ENCODE measurements at regions not wholly inside any gene's neighbourhood (a gene's known extent, or its start where the extent isn't known, plus 50 kb on each side); places are given as distances from the start of the nearest gene placed in this dataset.

DNA sequence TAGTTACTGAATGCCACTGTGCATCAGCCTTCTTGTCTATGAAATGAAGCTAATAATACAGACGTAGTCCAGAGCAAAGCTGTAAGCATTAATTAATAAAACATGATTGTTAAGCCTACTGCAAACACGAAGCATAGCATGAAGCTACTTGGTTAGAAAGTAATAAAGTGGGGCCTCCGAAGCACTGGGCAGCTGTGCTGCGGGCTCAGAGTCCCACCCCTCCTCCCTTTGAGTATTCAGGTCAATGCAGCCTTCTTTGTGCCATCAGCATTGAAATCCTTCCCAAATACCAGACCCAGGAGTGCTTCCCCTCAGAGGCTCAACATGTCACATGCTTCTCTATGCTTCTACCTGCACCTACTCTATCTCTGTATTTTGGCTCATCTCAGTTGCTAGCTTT, 1112.6 kb downstream of the IGSF11 start:
- Histone ChIP-seq H3K9me3 (ENCODE audit: control insufficient read depth in 1 of 2, low read length in 2 of 2) (no peaks in the 10 kb centered on the region), H3K36me3 (ENCODE audit: control insufficient read depth in 1 of 2, insufficient read depth in 2 of 2, low read length in 2 of 2) (no peaks in the 10 kb centered on the region), H3K27ac (ENCODE audit: low read depth, low read length) (no peak overlapping the region), H3K27me3 (ENCODE audit: control insufficient read depth in 1 of 2, insufficient read depth in 2 of 2, low read length in 2 of 2) (no peaks in the 10 kb centered on the region), H3K9ac (ENCODE audit: low read depth in 1 of 2, low read length in 2 of 2) (no peak overlapping the region), H3K4me3 (ENCODE audit: low read depth in 1 of 2, low read length in 2 of 2) (no peak overlapping the region), H3K4me1 (ENCODE audit: control insufficient read depth in 1 of 2, insufficient read depth in 2 of 2, low read length in 2 of 2) (no peaks in the 10 kb centered on the region)

DNA sequence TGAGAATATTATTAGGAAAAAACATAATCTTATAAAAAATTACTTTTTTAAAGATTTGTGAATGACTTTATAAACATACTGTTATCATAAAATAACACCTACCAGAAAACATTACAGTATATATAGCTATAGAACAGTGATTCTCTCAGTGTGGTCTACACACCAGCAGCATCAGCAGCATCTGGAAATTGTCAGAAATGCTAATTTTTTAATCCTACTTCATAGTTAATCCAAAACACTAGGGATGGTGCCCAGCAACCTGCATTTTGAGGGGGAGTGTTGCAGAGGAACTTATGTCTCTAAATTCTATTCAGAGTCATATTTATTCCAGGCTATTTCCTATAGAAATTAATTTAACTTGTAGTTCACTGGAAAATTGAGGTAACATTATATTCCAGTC, 1107.8 kb downstream of the IGSF11 start:
- H3K9ac ChIP-seq (ENCODE audit: low read depth in 1 of 2, low read length in 2 of 2) = no peak overlapping the region
- H3K9me3 ChIP-seq (ENCODE audit: control insufficient read depth in 1 of 2, low read length in 2 of 2) = no peaks in the 10 kb centered on the region
- H3K27ac ChIP-seq (ENCODE audit: low read depth, low read length) = no peak overlapping the region
- no peaks in the 10 kb centered on the region for H3K27me3 ChIP-seq (ENCODE audit: control insufficient read depth in 1 of 2, insufficient read depth in 2 of 2, low read length in 2 of 2)
- no peak overlapping the region for H3K4me3 ChIP-seq (ENCODE audit: low read depth in 1 of 2, low read length in 2 of 2)
- H3K36me3 ChIP-seq (ENCODE audit: control insufficient read depth in 1 of 2, insufficient read depth in 2 of 2, low read length in 2 of 2) = no peaks in the 10 kb centered on the region
- no peaks in the 10 kb centered on the region for H3K4me1 ChIP-seq (ENCODE audit: control insufficient read depth in 1 of 2, insufficient read depth in 2 of 2, low read length in 2 of 2)

- Histone ChIP-seq H3K4me1 (ENCODE audit: control insufficient read depth in 1 of 2, insufficient read depth in 2 of 2, low read length in 2 of 2) (no peaks in the 10 kb centered on the region), H3K36me3 (ENCODE audit: control insufficient read depth in 1 of 2, insufficient read depth in 2 of 2, low read length in 2 of 2) (no peaks in the 10 kb centered on the region), H3K27me3 (ENCODE audit: control insufficient read depth in 1 of 2, insufficient read depth in 2 of 2, low read length in 2 of 2) (no peaks in the 10 kb centered on the region), H3K9me3 (ENCODE audit: control insufficient read depth in 1 of 2, low read length in 2 of 2) (no peaks in the 10 kb centered on the region), H3K9ac (ENCODE audit: low read depth in 1 of 2, low read length in 2 of 2) (no peak overlapping the region), H3K27ac (ENCODE audit: low read depth, low read length) (no peak overlapping the region), H3K4me3 (ENCODE audit: low read depth in 1 of 2, low read length in 2 of 2) (no peak overlapping the region)
These were observed 1106.8 kb downstream of the IGSF11 start for GRCh38 chr3:117927825-117928224.

GRCh38 chr3:117928836-117929235, 1105.8 kb downstream of the IGSF11 start:
- no peak overlapping the region for H3K9ac ChIP-seq (ENCODE audit: low read depth in 1 of 2, low read length in 2 of 2)
- no peaks in the 10 kb centered on the region for H3K4me1 ChIP-seq (ENCODE audit: control insufficient read depth in 1 of 2, insufficient read depth in 2 of 2, low read length in 2 of 2)
- H3K36me3 ChIP-seq (ENCODE audit: control insufficient read depth in 1 of 2, insufficient read depth in 2 of 2, low read length in 2 of 2) = no peaks in the 10 kb centered on the region
- no peak overlapping the region for H3K27ac ChIP-seq (ENCODE audit: low read depth, low read length)
- no peaks in the 10 kb centered on the region for H3K9me3 ChIP-seq (ENCODE audit: control insufficient read depth in 1 of 2, low read length in 2 of 2)
- H3K27me3 ChIP-seq (ENCODE audit: control insufficient read depth in 1 of 2, insufficient read depth in 2 of 2, low read length in 2 of 2) = no peaks in the 10 kb centered on the region
- H3K4me3 ChIP-seq (ENCODE audit: low read depth in 1 of 2, low read length in 2 of 2) = no peak overlapping the region

DNA sequence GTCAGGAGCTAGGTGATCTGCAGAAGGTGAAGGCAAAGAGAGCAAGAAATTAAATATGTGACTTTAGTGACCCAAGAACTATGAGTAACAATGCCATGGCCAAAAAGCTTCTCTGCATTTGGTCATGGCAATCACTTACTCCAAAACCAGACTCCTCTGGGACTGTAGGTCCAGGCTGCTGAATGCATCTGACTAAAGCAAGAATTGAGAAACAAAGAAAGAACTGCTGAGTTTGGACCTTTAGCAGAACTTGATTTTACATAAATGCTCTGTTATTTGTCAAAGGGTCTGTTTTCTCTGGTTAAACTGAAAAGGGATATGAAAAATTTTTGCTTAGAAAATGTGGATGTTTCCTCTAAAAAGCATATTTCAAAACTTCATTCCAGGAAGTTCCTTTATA, 1102.2 kb downstream of the IGSF11 start:
- H3K9ac ChIP-seq (ENCODE audit: low read depth in 1 of 2, low read length in 2 of 2) = no peak overlapping the region
- H3K27me3 ChIP-seq (ENCODE audit: control insufficient read depth in 1 of 2, insufficient read depth in 2 of 2, low read length in 2 of 2) = no peaks in the 10 kb centered on the region
- H3K9me3 ChIP-seq (ENCODE audit: control insufficient read depth in 1 of 2, low read length in 2 of 2) = no peaks in the 10 kb centered on the region
- no peak overlapping the region for H3K27ac ChIP-seq (ENCODE audit: low read depth, low read length)
- no peaks in the 10 kb centered on the region for H3K4me1 ChIP-seq (ENCODE audit: control insufficient read depth in 1 of 2, insufficient read depth in 2 of 2, low read length in 2 of 2)
- H3K36me3 ChIP-seq (ENCODE audit: control insufficient read depth in 1 of 2, insufficient read depth in 2 of 2, low read length in 2 of 2) = no peaks in the 10 kb centered on the region
- H3K4me3 ChIP-seq (ENCODE audit: low read depth in 1 of 2, low read length in 2 of 2) = no peak overlapping the region

DNA sequence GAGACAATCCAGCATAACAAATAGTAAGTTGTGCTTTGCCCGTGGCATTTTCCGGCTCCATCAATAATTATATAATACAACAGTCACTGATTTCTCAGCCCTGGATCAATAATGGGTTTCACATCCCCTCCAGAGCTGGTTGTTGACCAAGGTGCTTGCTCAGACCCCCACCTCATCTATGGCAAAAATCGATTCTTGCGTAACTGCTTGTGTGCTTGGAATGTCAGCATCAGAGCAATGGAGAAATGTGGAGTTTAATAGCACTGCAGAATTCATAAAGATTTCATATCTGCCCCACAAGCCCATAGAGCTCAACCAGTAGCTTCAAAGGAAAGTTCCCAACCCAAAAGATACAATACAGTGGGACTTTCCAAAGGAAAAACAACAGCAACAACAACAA, 1098.5 kb downstream of the IGSF11 start:
- H3K27ac ChIP-seq (ENCODE audit: low read depth, low read length) = no peak overlapping the region
- no peaks in the 10 kb centered on the region for H3K27me3 ChIP-seq (ENCODE audit: control insufficient read depth in 1 of 2, insufficient read depth in 2 of 2, low read length in 2 of 2)
- H3K9ac ChIP-seq (ENCODE audit: low read depth in 1 of 2, low read length in 2 of 2) = no peak overlapping the region
- H3K4me3 ChIP-seq (ENCODE audit: low read depth in 1 of 2, low read length in 2 of 2) = no peak overlapping the region
- no peaks in the 10 kb centered on the region for H3K4me1 ChIP-seq (ENCODE audit: control insufficient read depth in 1 of 2, insufficient read depth in 2 of 2, low read length in 2 of 2)
- no peaks in the 10 kb centered on the region for H3K36me3 ChIP-seq (ENCODE audit: control insufficient read depth in 1 of 2, insufficient read depth in 2 of 2, low read length in 2 of 2)
- H3K9me3 ChIP-seq (ENCODE audit: control insufficient read depth in 1 of 2, low read length in 2 of 2) = no peaks in the 10 kb centered on the region

- H3K9ac ChIP-seq (ENCODE audit: low read depth in 1 of 2, low read length in 2 of 2) = no peak overlapping the region
- H3K9me3 ChIP-seq (ENCODE audit: control insufficient read depth in 1 of 2, low read length in 2 of 2) = no peaks in the 10 kb centered on the region
- H3K27me3 ChIP-seq (ENCODE audit: control insufficient read depth in 1 of 2, insufficient read depth in 2 of 2, low read length in 2 of 2) = no peaks in the 10 kb centered on the region
- H3K4me1 ChIP-seq (ENCODE audit: control insufficient read depth in 1 of 2, insufficient read depth in 2 of 2, low read length in 2 of 2) = no peaks in the 10 kb centered on the region
- H3K27ac ChIP-seq (ENCODE audit: low read depth, low read length) = no peak overlapping the region
- no peaks in the 10 kb centered on the region for H3K36me3 ChIP-seq (ENCODE audit: control insufficient read depth in 1 of 2, insufficient read depth in 2 of 2, low read length in 2 of 2)
- no peak overlapping the region for H3K4me3 ChIP-seq (ENCODE audit: low read depth in 1 of 2, low read length in 2 of 2)
These were observed 1095.7 kb downstream of the IGSF11 start for GRCh38 chr3:117938974-117939373.

DNA sequence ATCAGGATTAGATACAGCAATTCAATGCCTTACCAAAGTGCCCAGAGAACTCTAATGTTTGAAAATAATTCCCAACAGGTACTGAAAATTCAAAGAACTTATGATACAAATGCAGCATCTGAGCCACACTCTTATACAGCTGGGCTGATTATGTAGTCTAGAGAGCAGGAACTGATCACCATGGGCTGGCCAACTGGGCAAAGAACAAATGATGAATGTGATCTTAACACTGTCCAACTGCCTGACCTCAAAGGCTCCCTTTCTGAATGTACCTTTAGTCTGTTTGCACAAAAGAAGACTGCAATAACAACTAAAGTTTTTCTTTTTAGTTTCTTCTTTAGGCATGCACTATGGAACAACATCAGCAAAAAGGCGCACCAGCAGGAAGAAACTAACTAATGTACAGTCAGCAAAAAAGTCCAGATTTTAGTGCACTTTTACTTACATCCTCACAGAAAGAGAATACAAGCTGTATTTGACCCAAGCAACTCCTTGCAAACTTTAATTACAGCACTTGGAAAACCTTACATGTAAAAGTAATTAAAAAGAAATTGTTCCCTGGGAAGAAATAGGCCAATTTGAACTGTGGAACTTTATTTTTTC, 1095.1 kb downstream of the IGSF11 start:
- Histone ChIP-seq H3K36me3 (ENCODE audit: control insufficient read depth in 1 of 2, insufficient read depth in 2 of 2, low read length in 2 of 2) (no peaks in the 10 kb centered on the region), H3K27ac (ENCODE audit: low read depth, low read length) (no peak overlapping the region), H3K9me3 (ENCODE audit: control insufficient read depth in 1 of 2, low read length in 2 of 2) (no peaks in the 10 kb centered on the region), H3K27me3 (ENCODE audit: control insufficient read depth in 1 of 2, insufficient read depth in 2 of 2, low read length in 2 of 2) (no peaks in the 10 kb centered on the region), H3K4me1 (ENCODE audit: control insufficient read depth in 1 of 2, insufficient read depth in 2 of 2, low read length in 2 of 2) (no peaks in the 10 kb centered on the region), H3K4me3 (ENCODE audit: low read depth in 1 of 2, low read length in 2 of 2) (no peak overlapping the region), H3K9ac (ENCODE audit: low read depth in 1 of 2, low read length in 2 of 2) (no peak overlapping the region)

DNA sequence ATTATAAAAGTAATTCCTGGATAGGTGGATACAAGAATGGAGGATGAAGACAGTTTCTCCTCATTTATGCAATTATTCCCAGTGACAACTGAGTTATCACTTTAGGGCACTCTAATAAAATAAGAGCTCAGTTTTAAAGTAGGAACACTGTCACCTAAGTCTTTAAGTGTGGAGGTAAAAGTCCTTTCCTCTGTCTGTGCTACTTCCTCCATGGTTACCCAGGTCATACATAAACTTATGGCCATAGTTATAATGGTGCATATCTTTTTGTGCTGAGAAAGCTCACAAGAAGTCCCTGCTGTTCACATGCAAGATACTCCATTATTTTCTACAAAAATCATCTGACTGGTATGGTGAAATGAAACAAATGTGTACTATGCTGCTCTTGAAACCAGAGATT, 1093.6 kb downstream of the IGSF11 start:
- Histone ChIP-seq H3K4me3 (ENCODE audit: low read depth in 1 of 2, low read length in 2 of 2) (no peak overlapping the region), H3K9ac (ENCODE audit: low read depth in 1 of 2, low read length in 2 of 2) (no peak overlapping the region), H3K27me3 (ENCODE audit: control insufficient read depth in 1 of 2, insufficient read depth in 2 of 2, low read length in 2 of 2) (no peaks in the 10 kb centered on the region), H3K27ac (ENCODE audit: low read depth, low read length) (no peak overlapping the region), H3K4me1 (ENCODE audit: control insufficient read depth in 1 of 2, insufficient read depth in 2 of 2, low read length in 2 of 2) (no peaks in the 10 kb centered on the region), H3K9me3 (ENCODE audit: control insufficient read depth in 1 of 2, low read length in 2 of 2) (no peaks in the 10 kb centered on the region), H3K36me3 (ENCODE audit: control insufficient read depth in 1 of 2, insufficient read depth in 2 of 2, low read length in 2 of 2) (no peaks in the 10 kb centered on the region)

- Histone ChIP-seq H3K9ac (ENCODE audit: low read depth in 1 of 2, low read length in 2 of 2) (no peak overlapping the region), H3K4me1 (ENCODE audit: control insufficient read depth in 1 of 2, insufficient read depth in 2 of 2, low read length in 2 of 2) (no peaks in the 10 kb centered on the region), H3K36me3 (ENCODE audit: control insufficient read depth in 1 of 2, insufficient read depth in 2 of 2, low read length in 2 of 2) (no peaks in the 10 kb centered on the region), H3K9me3 (ENCODE audit: control insufficient read depth in 1 of 2, low read length in 2 of 2) (no peaks in the 10 kb centered on the region), H3K27ac (ENCODE audit: low read depth, low read length) (no peak overlapping the region), H3K27me3 (ENCODE audit: control insufficient read depth in 1 of 2, insufficient read depth in 2 of 2, low read length in 2 of 2) (no peaks in the 10 kb centered on the region), H3K4me3 (ENCODE audit: low read depth in 1 of 2, low read length in 2 of 2) (no peak overlapping the region)
These were observed 1092.9 kb downstream of the IGSF11 start for GRCh38 chr3:117941756-117942155.

GRCh38 chr3:117954131-117954530, 1080.5 kb downstream of the IGSF11 start:
- H3K36me3 ChIP-seq (ENCODE audit: control insufficient read depth in 1 of 2, insufficient read depth in 2 of 2, low read length in 2 of 2) = no peaks in the 10 kb centered on the region
- H3K4me3 ChIP-seq (ENCODE audit: low read depth in 1 of 2, low read length in 2 of 2) = no peak overlapping the region
- no peaks in the 10 kb centered on the region for H3K27me3 ChIP-seq (ENCODE audit: control insufficient read depth in 1 of 2, insufficient read depth in 2 of 2, low read length in 2 of 2)
- H3K4me1 ChIP-seq (ENCODE audit: control insufficient read depth in 1 of 2, insufficient read depth in 2 of 2, low read length in 2 of 2) = no peaks in the 10 kb centered on the region
- H3K9me3 ChIP-seq (ENCODE audit: control insufficient read depth in 1 of 2, low read length in 2 of 2) = no peaks in the 10 kb centered on the region
- H3K9ac ChIP-seq (ENCODE audit: low read depth in 1 of 2, low read length in 2 of 2) = no peak overlapping the region
- H3K27ac ChIP-seq (ENCODE audit: low read depth, low read length) = no peak overlapping the region
